Spleen (tissue), 11 donors: ENCODE measurements at regions not wholly inside any gene's neighbourhood (a gene's known extent, or its start where the extent isn't known, plus 50 kb on each side); places are given as distances from the start of the nearest gene placed in this dataset.

Source experiments
- DNase-seq: peaks from one replicate; pipeline ENCODE4 v3.0.0-alpha.2; 2020
- H3K27ac ChIP-seq, 8 donors: fragments of 200-600 bp; sonication (generic) in 7 of 8; 1 replicate in 4 of 8; 2 replicates in 4 of 8; pipeline versions ENCODE4 v1.5.0 to v1.8.0; 2016 to 2021; ENCODE audit warnings: inconsistent platforms in 4 of 8, mild to moderate bottlenecking in 4 of 8, moderate library complexity in 1 of 8
- H3K27me3 ChIP-seq, 7 donors: fragments of 200-600 bp; sonication (generic) in 6 of 7; replicated peaks in 1 of 7; 1 replicate in 4 of 7; 2 replicates in 3 of 7; pipeline versions ENCODE4 v1.5.0 to v1.8.0; 2016 to 2021; ENCODE audit warnings: inconsistent platforms in 3 of 7, mild to moderate bottlenecking in 1 of 7
- H3K36me3 ChIP-seq, 6 donors: fragments of 200-600 bp; sonication (generic) in 5 of 6; 1 replicate in 4 of 6; 2 replicates in 2 of 6; pipeline versions ENCODE4 v1.5.0 to v1.8.0; 2016 to 2021; ENCODE audit warnings: inconsistent platforms in 2 of 6
- H3K4me1 ChIP-seq, 6 donors: fragments of 200-600 bp; sonication (generic) in 5 of 6; 1 replicate in 3 of 6; 2 replicates in 3 of 6; pipeline versions ENCODE4 v1.5.0 to v1.8.0; 2016 to 2021; ENCODE audit warnings: inconsistent platforms in 3 of 6
- H3K4me3 ChIP-seq, 8 donors: fragments of 200-600 bp; sonication (generic) in 7 of 8; 1 replicate in 4 of 8; 2 replicates in 4 of 8; pipeline versions ENCODE4 v1.5.0 to v1.8.0; 2016 to 2021; ENCODE audit warnings: inconsistent platforms in 4 of 8, mild to moderate bottlenecking in 4 of 8, moderate library complexity in 2 of 8
- H3K9me3 ChIP-seq, 8 donors: fragments of 200-600 bp; sonication (generic) in 7 of 8; 1 replicate in 4 of 8; 2 replicates in 4 of 8; pipeline versions ENCODE4 v1.5.0 to v1.8.0; 2016 to 2021; ENCODE audit warnings: inconsistent platforms in 4 of 8
- CTCF ChIP-seq, 11 experiments: fragments of 200-600 bp in 7 of 11; fragments of 450-650 bp in 4 of 11; sonication (generic) in 4 of 11; IDR thresholded peaks in 8 of 11; conservative IDR thresholded peaks in 3 of 11; 1 replicate in 7 of 11; 2 replicates in 4 of 11; pipeline versions ENCODE4 v1.4.0 to v1.8.0; 2016 to 2021; ENCODE audit warnings: antibody characterized with exemption in 11 of 11, inconsistent platforms in 4 of 11, mild to moderate bottlenecking in 1 of 11
- POLR2A ChIP-seq, 3 donors: fragments of 450-650 bp; IDR thresholded peaks; one replicate each; pipeline ENCODE4 v1.5.1; 2017; ENCODE audit warnings: antibody characterized with exemption in 3 of 3, mild to moderate bottlenecking in 1 of 3
- POLR2AphosphoS5 ChIP-seq, 3 donors: sonication (generic); formaldehyde crosslinking; IDR thresholded peaks; one replicate each; pipeline ENCODE4 v1.5.1; 2017; ENCODE audit warnings: antibody characterized with exemption in 3 of 3
- WGBS, 5 donors: extraction: QIAGEN DNeasy Blood & Tissue Kit in 3 of 5; methylation state at CpG; one replicate each; pipeline versions ENCODE4 v1.1.5 to v1.1.7; 2013 to 2018; 5-methylcytosine and 5-hydroxymethylcytosine counted together
- intact Hi-C: fragments of 100-400 bp; cut with DNase I; formaldehyde crosslinking; loops from one replicate; pipeline ENCODE4 v1.15.0; 2023; ENCODE audit warnings: low total_unique reads
- donor health status: healthy with polysubstance abuse.
- donor health status: DM: no; HTN: no; CAD: no; lungs with moderate emphysema.
- donor health status: DM: no; HTN: no; CAD: no.
- donor health status: Bipolar disorder and iron deficiency.
- donor health status: healthy.
- donor health status: DM: no; HTN: no; CAD: no.
- donor health status: DM: yes; HTN: yes; CAD: no.

DNA sequence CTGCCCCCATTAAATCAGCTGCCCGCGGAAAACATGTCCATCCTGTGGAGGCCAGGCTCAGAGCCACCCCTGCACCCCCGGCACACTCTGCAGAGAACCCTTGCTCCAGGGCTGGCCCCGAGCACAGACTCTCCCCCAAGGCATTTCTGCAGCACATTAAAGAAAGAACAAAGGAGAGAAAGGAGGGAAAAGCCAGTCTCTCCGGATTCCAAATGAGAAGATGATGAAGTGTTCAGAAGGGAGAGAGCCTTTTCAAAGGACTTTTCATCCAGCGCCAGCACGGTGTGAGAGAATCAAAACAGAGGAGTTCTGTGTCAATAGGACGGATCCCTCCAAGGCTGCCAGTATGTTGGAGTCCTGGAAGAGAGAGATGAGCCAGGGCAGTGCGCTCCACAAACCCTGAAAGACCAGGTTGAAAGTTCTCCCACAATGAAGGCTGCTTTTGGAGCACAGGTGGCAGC is 498.3 kb downstream of the NPHP4 start:
- no peaks in the 10 kb centered on the region for H3K9me3 ChIP-seq
- peaks cover 0 to 66% (median 4%) of the 10 kb centered on the region in 7 donors for H3K27me3 ChIP-seq
- no peaks in the 10 kb centered on the region for H3K36me3 ChIP-seq
- peak; percentile 33 for DNase-seq
- intact Hi-C loops, result no loop called here
- 68 to 74% (median 70%) methylated on average over 9 of the region's 9 CpGs for WGBS, 5 donors
- H3K27ac ChIP-seq, result no peak overlapping the region
- H3K4me1 ChIP-seq, result no peaks in the 10 kb centered on the region
- TF ChIP-seq POLR2AphosphoS5 (IDR thresholded peaks at IDR 0.05) (no peak), CTCF (IDR thresholded peaks at IDR 0.05 in 8 of 11, conservative IDR thresholded peaks at IDR 0.05 in 3 of 11) (no peak), POLR2A (IDR thresholded peaks at IDR 0.05) (no peak)
- no peak overlapping the region for H3K4me3 ChIP-seq

- no peak for DNase-seq
- 63 to 84% (median 80%) methylated on average over 4 of the region's 4 CpGs for WGBS, 5 donors
- H3K4me1 ChIP-seq, result no peaks in the 10 kb centered on the region
- H3K27me3 ChIP-seq, result peaks cover 0 to 61% (median 4%) of the 10 kb centered on the region in 7 donors
- intact Hi-C loops, result no loop called here
- no peaks in the 10 kb centered on the region for H3K9me3 ChIP-seq
- no peak overlapping the region for H3K27ac ChIP-seq
- TF ChIP-seq POLR2AphosphoS5 (IDR thresholded peaks at IDR 0.05), result no peak
- no peak for TF ChIP-seq POLR2A (IDR thresholded peaks at IDR 0.05)
- no peak overlapping the region for H3K4me3 ChIP-seq
- no peaks in the 10 kb centered on the region for H3K36me3 ChIP-seq
Observed at GRCh38 chr1:5493275-5493674, 498.9 kb downstream of the NPHP4 start.

GRCh38 chr1:5492846-5493245 is 499.4 kb downstream of the NPHP4 start:
- DNase-seq, result peak; percentile 58
- TF ChIP-seq POLR2AphosphoS5 (IDR thresholded peaks at IDR 0.05), result no peak
- TF ChIP-seq CTCF (IDR thresholded peaks at IDR 0.05 in 8 of 11, conservative IDR thresholded peaks at IDR 0.05 in 3 of 11), result no peak
- TF ChIP-seq POLR2A (IDR thresholded peaks at IDR 0.05), result no peak
- no peaks in the 10 kb centered on the region for H3K9me3 ChIP-seq
- H3K27ac ChIP-seq, result no peak overlapping the region
- no peaks in the 10 kb centered on the region for H3K36me3 ChIP-seq
- intact Hi-C loops, result no loop called here
- H3K27me3 ChIP-seq, result peaks cover 0 to 60% (median 4%) of the 10 kb centered on the region in 7 donors
- no peak overlapping the region for H3K4me3 ChIP-seq
- 69 to 85% (median 76%) methylated on average over 2 to 4 of the region's 4 CpGs for WGBS, 5 donors
- H3K4me1 ChIP-seq, result no peaks in the 10 kb centered on the region

GRCh38 chr1:5491207-5491904 is 500.9 kb downstream of the NPHP4 start:
- TF ChIP-seq POLR2AphosphoS5 (IDR thresholded peaks at IDR 0.05) (no peak), POLR2A (IDR thresholded peaks at IDR 0.05) (no peak), CTCF (IDR thresholded peaks at IDR 0.05 in 8 of 11, conservative IDR thresholded peaks at IDR 0.05 in 3 of 11) (no peak)
- intact Hi-C loops, result no loop called here
- Histone ChIP-seq H3K36me3 (no peaks in the 10 kb centered on the region), H3K27me3 (peaks cover 0 to 61% (median 0%) of the 10 kb centered on the region in 7 donors), H3K4me1 (no peaks in the 10 kb centered on the region), H3K9me3 (no peaks in the 10 kb centered on the region), H3K4me3 (no peak overlapping the region), H3K27ac (no peak overlapping the region)
- 63 to 82% (median 71%) methylated on average over 7 to 9 of the region's 9 CpGs for WGBS, 5 donors
- peak; percentile 27 for DNase-seq
